ENCODE measurements at regions not wholly inside any gene's neighbourhood (a gene's known extent, or its start where the extent isn't known, plus 50 kb on each side); places are given as distances from the start of the nearest gene placed in this dataset.
"Not testable (repeated sequence)": the region's sequence is repeated elsewhere in the genome, so short reads cannot be mapped to it uniquely, and the experiment has no call there.

DNA sequence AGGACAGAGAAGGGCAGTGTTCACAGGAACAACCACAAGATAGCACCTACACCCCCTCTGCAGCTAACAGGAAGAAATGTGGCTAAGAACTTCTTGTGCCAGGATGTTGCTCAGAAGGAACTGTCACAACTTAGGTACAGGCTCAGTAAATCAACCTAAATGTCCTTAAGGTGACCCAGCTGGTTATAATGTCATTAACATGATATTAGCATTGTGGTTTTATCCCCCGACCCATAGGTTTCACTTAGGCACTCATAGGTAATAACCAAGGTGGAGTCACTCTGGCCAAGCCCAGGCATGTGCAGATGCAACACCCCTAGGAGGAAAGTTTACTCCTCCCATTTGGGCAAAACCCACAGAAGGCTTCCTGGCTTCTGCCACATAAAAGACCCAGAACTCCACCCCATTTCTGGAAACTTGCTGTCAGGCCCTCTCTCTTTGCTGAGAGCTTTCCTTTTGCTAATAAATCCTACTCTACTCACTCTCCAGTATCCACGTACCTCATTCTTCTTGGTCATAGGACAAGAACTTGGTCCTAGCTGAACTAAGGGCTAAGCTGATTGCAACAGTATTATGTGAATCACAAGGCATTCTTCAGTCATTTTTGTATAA, 951.3 kb downstream of the SLITRK5 start:
- DNase-seq = no peak

DNA sequence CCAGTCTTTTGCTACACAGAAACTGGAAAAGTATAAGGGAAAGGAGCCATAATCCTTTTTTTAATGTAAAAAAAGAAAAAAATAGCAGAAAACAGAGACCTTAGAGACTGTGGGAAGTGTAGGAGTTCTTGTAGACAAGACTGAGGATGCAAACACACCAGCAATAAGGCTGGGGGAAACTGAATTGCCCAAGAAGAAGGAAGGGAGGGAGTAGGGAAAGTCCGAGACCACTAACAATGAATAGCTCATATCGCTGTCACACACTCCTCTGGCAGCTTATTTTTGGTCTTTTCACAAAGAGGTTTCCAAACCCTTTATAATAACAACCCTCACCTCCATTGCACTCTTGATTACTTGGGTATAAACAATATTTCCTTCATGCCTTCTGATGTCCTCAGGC, 952.0 kb downstream of the SLITRK5 start:
- no peak for DNase-seq

- no peak for DNase-seq
These were observed 955.9 kb downstream of the SLITRK5 start for GRCh38 chr13:88627071-88627470.

GRCh38 chr13:88628882-88629281, 957.7 kb downstream of the SLITRK5 start:
- no peak for DNase-seq

DNA sequence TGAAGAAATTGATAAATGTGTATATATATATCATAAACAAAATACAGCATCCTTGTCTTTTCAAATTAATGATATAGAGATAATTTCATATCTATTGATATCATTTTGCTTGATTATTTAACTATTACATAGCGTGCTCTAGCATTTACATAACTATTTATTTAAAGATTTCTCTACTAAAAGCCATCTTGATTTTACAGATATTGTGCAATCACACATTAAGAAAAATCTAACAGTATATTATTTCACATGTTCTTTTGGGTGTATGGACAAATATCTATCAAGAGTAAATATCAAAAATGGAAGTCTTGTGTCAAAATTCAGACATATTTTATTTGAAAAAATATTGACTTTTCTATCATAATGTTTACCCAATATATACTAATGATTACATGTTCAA, 966.8 kb downstream of the SLITRK5 start:
- DNase-seq = no peak

- no peak for DNase-seq
These were observed 972.1 kb downstream of the SLITRK5 start for GRCh38 chr13:88643233-88643632.

GRCh38 chr13:88648598-88649373, 977.6 kb downstream of the SLITRK5 start:
- no peak for DNase-seq

- no peak for DNase-seq
These were observed 978.7 kb downstream of the SLITRK5 start for GRCh38 chr13:88649855-88650254.

- no peak for DNase-seq
These were observed 980.4 kb downstream of the SLITRK5 start for GRCh38 chr13:88651531-88651930.

DNA sequence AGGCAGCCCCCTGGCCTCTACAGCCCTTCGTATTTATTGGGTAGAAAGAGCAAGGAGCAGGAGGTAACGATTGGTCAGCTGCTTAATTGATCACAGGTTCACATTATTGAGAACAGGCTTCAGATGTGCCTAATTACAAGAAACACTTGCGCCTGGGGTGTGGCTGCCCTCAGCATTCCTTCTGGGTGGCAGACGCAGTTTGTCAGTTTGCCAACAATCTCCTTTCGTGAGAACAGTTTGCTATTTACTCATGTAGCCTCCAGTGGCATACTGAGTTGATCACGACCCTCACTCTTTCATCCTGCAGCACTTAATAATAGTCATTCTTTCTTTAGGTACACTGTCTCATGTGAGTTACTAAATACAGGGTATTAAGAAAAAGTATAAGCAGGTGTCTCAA, 985.6 kb downstream of the SLITRK5 start:
- no peak for DNase-seq

DNA sequence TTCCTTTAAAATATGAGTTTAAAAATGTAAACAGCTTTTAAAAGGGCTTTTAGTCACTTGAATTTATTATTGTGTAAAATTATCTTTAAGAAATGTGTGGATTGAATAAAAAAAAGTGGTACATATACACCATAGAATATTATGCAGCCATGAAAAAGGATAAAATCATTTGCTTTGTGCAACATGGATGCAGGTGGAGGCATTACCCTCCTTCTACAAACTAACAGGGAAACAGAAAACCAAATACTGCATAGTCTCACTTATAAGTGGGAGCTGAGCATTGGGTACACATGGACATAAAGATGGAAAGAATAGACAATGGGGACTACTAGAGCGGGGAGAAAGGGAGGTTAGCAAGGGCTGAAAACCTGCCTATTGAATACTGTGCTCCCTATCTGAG, 999.3 kb downstream of the SLITRK5 start:
- DNase-seq = no peak

DNA sequence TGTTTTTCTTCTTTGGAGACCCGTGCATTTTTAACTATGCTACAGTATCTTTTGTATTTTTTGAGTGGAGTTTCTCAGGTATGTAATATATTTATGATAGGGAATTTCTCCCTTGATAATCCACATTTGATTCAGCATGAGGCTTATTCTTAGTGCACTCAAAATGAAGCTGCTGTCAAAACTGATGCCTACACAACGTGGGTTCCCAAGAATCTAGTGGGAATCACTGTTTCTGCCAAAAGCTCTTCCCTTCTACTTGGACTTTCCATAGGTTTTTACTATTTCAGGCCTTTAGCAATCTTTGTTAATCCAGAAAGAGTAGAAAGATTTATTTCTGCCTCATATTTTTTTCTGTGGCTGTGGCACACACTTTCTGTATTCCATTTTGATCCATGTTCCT, 1003.7 kb downstream of the SLITRK5 start:
- DNase-seq = no peak

DNA sequence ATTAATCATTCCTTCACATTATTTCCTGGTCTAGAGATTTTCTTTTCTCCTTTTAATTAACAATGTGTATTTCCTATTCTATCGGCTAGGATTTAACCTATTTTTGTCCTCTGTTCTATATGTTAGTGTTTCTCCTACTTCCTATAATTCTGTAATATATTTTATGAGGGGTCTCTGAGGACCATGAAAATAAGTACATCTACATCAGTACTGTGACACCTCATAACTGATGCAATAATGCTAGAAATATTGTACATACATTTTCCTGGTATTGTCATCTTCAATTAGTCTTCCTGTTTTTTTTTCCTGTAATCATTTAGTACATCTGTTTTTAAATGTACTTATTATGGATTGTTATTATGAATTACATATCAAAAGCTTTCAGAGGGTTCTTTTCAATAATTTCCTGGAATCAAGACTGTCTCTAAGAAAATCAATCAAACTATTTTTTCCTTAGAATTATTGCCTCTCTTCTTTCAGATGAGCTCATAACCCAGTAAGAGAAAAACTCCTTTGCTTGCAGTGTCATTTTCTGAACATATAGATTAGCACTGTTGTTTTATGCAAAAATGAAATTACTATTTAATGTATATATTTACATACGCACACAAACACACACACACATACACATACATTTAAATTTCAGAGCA, 1004.3 kb downstream of the SLITRK5 start:
- no peak for DNase-seq

DNA sequence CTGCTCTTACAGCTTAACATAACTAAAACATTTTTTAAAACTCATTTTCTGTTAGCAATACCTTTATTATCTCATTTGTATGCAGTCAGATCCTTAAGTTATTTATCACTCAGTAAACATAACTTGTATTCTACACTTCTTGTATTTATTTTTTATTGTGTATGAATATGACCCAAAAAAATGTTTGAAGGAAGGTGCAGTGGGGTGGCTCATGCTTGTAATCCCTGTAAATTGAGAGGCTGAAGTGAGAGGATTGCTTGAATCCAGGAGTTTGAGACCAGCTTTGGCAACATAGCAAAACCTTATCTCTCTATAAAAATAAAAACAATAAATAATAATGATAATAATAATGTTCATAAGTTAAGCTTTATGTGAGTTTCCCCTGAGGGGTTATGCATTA, 1004.8 kb downstream of the SLITRK5 start:
- no peak for DNase-seq

DNA sequence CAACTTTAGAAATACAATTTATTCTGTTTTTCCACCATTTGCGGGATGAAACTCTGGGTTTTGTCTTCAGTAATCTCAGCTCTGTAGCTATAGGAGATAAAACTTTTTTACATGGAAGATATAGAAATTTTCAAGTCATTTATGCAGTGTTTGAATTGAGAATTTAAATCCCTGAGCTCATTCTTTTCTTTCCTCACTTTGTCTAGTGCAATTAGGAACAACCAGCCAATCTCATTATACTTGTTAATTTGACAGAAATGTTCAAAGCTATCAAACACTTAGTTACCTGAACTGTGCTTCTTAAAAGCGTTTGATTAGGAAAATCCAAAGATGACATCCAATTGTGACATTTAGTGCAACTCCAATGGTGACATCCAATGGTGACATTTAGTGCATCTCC, 1014.3 kb downstream of the SLITRK5 start:
- no peak for DNase-seq

GRCh38 chr13:88701551-88701950, 1030.4 kb downstream of the SLITRK5 start:
- no peak for DNase-seq

DNA sequence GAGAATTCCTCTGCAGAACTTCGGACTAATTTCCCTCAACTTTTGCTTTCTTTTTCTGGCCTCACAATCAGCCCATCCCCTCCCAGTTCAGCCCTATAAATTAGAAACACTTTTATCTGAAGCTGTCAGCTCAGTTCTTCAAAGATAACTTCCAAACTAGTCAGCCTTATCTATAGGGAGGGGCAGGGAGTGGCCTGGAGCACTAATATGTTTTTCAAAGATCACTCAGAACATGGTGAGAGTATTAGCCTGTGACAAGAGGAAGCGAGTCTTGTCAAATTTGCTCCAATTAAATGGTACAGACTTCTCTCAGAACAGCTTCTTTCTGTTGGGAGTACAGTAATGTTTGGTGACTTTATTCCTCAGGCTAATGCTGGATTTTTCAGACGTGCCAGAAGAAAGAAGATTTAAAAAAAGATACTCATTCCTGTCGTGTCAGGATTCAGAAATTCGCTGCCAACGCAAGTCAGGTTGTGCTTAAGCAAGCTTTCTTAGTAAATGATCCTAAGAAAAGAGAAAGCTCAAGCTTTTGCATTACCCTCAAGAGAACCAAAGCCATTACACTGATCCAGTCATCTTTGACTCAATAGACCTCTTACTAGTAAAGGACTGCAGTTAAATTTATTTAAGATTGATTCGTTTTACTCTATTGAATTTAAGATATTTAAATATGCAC, 1033.6 kb downstream of the SLITRK5 start:
- no peak for DNase-seq

GRCh38 chr13:88707646-88708045, 1036.5 kb downstream of the SLITRK5 start:
- DNase-seq = no peak

DNA sequence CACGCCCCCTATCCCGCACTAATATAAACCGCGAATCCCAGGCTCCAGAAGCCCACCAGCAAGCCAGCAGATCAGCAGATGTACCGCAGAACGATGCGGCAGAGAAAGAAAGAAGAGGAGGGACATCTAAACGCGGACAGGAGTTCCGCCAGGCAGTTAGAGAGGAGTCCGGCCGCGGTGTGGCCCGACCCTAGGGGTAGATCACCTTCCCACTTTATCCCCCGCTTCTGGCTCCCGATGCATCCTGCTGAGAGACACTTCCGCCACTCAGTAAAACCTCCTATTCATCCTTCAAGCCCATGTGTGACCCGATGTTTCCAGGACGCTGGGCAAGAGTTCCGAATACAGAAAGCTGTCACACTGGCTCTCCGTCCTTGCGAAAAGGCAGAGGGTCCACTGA, 1046.8 kb downstream of the SLITRK5 start:
- DNase-seq = no peak

GRCh38 chr13:88718781-88719180, 1047.6 kb downstream of the SLITRK5 start:
- no peak for DNase-seq

GRCh38 chr13:88726075-88726474, 1054.9 kb downstream of the SLITRK5 start:
- DNase-seq = no peak

DNA sequence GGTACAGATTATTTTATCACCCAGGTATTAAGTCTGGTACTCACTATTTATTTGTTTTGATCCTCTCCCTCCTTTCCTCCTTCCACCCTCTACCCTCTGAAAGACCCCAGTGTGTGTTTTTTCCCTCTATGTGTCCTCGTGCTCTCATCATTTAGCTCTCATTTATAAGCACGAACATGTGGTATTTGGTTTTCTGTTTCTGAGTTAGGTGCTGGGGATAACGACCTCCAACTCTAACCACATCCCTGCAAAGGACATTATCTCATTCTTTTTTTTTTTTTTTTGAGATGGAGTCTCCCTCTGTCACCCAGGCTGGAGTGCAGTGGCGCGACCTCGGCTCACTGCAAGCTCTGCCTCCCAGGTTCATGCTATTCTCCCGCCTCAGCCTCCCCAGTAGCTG, 1056.1 kb downstream of the SLITRK5 start:
- not testable (repeated sequence) for DNase-seq

DNA sequence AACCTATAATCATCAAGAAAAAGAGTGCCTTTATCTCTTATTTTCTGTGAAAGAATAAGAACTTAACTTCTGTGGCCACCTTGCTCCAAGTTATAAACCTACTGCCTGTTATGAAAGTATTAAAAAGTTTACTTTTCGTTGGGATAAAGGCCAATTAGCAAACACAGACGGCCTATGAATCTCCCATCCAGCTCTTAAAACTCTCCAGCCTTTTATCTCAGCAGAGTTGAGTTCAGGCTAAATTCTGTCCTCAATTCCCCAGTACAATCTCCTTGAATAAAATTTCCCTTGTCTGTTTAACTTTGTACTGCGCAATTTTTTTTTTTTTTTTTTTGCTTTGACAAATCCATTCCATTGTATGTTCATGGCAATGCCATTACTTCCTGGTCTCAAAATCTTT, 1058.4 kb downstream of the SLITRK5 start:
- DNase-seq = no peak

- no peak for DNase-seq
These were observed 1064.9 kb downstream of the SLITRK5 start for GRCh38 chr13:88736026-88736425.
